DMS153 (cell line): ENCODE measurements at regions not wholly inside any gene's neighbourhood (a gene's known extent, or its start where the extent isn't known, plus 50 kb on each side); places are given as distances from the start of the nearest gene placed in this dataset.

ENCODE experiments used
- DNase-seq: peaks from one replicate; lab custom pipeline; 2025; lab: John Stamatoyannopoulos, UW

DNA sequence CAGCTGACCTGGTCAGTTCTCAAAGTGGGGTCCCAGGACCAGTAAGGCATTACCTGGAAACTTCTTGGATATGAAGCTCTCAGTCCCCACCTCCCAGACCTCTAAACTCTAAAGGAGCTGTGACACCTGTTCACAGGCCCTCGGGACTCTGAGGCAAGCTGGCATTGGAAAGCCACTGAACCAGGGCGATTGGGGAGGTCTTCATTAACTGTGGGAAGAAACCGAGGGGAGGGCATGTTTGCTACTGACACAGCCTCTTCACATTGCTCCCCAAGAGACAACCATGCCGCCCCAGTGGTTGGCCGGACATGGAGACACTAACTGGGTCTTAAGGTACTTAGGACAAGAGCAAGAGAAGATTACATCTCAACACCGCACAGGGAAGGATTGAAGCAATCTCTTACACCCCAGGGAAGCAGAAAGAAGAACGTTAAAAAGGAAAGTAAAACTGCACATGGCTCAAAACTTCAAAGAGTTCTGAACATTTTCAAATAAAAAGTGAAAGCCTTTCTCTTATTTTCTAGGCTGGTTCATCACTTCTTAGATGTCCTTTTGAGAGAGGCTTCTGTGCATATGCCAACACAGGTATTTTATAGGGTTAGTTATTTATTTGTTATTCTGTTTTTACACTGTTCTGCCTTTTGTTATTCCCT lies 210.0 kb upstream of the CST7 start:
- DNase-seq, result no peak

DNA sequence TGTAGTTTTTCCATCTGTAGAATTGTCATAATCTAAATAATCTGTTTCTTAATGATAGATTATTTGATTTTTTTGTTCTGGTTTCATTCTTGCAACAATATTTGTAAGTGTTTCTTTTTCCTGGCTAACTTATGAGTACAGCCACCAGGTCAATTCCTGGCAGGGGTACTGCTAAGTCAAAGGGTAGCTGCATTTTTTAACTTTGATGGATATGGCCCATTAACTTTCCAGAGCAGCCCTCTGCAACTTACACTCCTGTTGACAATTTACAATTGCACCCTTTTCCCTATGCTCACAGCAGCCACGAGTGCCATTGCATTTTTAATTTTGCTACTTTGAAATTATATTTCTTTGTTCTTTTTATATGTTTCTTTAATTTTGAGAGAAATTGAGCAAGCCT lies 209.3 kb upstream of the CST7 start:
- no peak for DNase-seq

DNA sequence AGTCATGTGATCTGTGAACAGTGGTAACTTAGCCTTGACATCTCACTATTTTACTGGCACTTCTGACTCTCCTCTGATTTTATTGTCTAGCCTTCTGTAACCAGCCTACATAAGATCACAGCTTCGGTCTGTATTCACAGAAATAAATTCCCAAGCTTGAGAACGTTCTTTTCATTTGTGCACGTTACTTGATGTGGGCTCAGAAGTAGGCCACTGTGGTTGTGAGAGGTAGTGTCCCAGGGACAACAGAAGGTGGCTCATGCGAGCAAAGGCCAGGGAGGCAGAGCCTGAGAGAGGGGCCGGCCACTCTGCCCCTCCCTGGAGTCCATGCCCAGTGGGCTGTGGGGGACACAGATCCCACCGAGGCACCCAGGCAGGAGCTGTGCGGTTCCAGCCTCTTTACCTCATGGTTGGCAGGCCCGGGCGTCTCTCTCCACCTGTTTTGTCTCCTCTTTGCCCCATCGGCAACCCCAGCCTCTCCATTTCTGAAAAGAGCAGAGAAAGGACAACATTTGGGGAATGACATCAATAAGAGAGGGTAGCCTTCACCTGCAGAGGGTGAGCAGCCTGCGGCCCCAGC lies 207.5 kb upstream of the CST7 start:
- DNase-seq, result no peak

DNA sequence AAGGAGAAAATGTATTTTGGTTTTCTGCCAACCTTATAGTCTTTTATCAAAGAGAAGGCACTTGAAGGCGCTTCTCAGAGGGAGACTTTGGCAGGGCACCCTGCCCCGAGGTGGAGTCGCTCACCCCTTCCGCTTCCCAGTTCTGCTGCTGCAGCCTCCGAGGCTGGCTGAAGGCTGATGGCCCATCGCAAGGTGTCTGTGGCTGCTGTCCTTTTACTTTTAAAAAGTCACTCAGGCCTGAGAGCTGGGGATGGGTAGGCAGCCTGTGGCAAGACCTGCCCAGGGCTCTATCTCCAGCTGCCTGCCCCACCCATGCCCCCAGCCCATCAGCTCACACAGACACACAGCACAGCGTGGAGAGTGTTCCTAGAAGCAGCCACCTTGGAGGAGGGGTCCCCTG lies 206.6 kb upstream of the CST7 start:
- no peak for DNase-seq

DNA sequence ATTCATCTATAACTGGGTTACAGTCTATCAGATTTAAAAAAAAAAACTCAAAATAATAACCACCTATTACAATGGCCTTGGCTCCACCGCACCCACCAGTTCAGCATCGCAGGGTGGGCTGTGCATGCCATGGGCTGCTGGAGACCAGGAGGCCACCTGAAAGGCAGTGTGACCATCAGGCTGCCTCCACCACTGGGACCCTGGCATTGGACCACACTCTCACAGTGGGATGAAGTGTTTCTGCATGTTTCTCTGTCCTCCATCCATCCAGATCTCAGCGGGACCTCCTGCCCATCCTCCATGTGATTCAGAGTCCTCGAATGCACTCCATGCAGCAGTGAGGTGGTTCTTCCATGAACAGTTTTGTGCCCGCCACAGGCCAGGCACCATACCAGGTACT lies 206.1 kb upstream of the CST7 start:
- DNase-seq, result no peak

DNA sequence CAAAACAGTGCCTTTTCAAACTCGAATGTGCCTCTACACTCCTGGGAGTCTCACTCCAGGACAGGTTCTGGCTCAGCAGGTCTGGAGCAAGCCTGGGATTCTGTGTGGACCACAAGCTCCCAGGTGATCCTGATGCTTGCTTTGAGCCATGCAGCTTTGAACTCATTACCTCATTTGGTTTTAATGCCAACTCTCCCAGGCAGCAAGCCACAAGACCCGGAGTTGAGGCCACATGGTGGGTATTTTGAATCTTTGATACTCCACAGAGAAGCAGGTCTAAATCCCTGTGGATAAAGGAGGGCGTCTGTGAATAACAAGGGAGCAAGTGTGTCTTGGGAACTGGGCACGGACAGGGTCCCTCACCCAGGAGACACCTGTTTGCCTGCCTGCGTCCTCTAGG lies 205.4 kb upstream of the CST7 start:
- no peak for DNase-seq

DNA sequence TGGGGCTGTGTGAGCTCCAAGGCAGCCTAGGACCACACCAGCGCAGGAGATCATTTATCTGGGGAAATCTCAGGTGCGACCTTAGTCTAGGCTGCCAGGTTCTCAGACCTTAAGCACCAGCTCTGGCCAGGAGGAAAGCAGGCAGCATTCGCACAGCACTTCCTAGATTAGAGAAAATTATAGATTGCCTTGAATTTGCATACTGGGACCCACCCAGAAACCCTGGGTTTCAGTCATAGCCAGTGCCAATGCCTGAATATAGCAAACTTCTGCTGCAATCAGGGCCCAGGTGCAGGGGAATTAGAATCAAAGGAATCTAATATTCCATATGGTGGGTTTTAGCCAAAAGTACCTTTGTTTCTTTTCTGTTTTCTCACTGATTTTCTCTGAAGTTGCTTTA lies 204.3 kb upstream of the CST7 start:
- DNase-seq, result no peak

DNA sequence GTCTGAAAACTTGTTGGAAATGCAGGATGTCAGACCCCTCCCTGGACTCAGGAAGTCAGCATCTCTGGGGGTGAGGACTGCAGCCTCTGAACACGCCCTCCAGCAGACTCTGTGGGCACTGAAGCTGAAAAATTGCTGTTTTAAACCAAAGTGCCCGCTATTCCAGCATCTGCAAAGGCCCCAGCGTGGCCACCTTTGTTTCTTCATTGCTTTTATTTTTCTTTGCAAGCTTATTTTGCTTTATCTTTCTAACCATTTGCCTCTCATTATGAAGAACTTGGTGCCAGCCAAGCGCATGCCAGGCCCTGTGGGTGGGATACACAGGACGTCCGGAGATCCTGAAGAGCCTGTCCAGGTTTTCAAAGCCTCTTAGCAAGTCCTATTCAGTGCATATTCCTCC lies 203.9 kb upstream of the CST7 start:
- DNase-seq, result no peak

DNA sequence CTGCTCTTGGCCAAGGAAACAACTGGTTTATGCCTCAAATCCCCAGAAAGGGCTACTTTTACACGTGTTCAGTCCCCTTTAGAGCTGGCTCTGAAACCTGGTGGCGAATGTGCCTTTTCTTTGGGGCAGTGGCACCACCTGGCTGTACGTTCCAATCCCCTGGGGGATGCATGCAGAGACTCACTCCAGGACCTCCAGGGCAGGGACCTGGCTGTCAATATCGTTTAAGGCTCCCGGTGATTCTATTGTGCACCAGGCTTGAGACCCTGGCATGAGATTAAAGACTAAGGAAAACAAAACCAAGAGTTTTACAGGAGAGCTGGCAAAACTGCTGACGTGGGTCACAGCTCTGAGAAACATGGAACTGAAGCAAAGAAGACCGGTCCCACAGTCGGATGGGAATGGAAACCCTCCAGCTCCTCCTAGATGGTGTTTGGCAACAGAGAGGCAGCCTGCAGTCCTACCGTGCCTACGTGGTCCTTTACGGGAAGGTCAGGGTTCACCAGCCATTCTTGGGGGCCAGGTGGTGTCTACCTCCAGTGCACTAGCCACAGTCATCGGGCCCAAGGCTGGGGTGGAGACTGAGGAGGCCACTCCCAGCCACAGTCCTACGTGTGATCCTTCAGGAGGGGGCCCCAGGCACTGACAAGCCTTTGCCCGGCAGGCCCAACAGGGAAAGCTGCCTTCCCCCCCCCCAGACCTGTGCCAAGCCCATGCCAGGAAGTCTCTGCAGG lies 203.3 kb upstream of the CST7 start:
- DNase-seq, result no peak

DNA sequence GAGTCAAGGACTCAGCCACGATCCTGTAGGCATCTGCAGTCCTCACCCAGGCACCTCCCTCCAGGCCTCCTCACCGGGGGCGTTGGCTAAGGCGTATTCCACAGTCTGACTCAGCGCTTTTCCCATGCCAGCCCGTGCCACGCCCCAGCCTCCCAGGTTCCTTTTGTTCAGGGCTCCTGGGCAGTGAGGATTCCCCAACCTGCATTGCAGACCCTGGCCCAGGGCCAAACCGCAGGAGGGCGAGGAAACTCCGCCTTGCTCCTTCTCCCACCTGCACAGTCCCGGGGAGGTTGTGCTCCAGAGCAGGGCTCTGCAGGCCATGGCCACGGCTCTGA lies 202.8 kb upstream of the CST7 start:
- peak; percentile 85 for DNase-seq

DNA sequence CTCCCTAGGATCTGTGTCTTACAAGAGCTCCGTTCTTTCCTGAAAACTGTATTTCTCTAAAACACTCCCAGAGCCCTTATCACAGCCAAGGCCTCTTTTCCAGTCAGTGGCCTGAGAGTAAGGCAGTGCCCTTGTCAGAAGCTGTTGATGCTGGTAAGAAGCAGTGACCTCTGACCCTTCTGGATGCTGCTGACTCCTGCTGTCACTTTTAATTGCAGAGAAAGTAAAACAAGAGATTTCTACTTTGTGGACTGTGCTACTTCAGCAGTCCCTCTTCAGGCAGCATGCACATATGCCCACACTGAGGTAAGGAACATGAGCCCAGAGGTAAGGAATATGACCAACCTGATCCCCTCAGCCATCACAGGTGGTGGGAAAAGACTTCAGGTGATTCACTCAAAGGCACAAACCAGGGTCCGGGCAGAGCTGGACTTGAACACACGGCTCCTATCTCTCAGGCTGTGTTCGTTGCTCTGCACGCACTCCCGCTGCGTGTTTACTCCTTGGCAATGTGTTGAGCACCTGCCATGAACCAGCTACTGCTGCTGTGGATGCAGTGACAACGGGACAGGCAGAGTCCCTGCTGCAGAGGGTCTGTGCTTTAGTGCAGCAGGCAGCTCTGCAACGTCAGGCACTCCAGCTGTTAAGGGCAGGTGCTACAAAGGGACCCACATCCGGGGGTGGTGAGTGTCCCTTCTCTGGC lies 201.9 kb upstream of the CST7 start:
- no peak for DNase-seq

DNA sequence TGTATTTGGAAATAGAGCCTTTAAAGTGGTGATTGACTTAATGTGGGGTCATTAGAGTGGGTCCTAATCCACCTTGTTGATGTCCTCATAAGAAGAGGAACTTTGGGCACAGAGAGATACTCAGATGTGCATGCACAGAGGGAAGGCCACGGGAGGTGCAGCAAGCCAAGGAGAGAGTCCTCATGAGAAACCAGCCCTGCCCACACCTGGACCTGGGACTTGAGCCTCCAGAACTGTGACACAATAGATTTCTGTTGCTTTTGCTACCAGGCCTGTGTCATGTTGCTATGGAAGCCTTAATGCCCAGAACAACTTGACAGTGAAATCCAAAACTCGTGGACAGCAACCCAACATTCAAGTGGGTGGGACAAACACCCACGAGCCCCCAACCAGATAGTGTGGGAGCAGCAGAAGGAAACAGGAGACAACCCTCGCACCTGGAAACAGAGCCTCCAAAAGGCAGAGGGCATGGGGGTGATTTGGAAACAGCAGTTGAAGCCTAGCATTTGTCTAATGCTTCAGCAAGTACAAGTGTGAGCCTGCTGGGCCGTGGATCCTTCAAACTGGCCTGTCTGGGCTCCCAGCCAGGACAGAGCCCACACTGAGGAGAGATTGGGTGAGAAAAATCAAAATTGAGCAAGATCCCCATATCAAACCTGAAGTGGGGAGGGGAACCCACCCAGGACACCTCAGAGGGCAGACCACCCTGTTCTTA lies 201.0 kb upstream of the CST7 start:
- no peak for DNase-seq

DNA sequence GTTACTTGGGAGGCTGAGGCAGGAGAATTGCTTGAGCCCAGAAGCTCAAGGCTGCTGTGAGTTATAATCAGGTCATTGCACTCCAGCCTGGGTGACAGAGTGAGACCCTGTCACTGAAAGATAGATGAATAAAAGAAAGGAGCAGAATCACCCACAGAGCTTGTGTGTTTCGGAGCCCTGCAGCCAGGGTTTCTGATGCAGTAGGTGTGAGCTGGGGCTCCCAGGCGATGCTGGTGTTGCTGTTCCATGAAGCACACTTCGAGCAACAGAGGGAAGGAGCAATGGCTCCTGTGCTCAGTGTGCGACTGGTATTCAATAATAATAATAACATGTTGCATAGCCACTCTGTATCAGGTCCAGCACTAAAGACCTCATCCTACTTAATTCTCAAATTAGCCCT lies 197.5 kb upstream of the CST7 start:
- no peak for DNase-seq

DNA sequence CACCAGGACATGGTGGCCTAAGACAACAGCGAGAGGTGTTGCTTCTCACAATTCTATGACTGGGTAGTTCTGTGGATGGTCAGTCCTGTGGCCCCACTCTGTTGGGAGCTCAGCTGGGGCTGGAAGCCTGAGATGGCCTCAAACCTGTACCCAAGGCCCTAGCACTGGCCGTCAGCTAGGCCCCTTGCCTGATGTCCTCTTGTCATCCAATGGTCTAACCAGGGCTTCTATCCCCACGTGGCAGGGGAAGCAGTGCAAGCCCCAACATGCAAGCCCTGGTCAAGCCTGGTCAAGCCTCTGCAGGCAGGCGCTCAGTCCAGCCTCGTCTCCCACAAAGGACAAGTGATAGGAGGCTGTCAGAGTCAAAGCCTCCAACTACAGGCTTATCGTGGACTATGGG lies 196.5 kb upstream of the CST7 start:
- DNase-seq, result no peak

DNA sequence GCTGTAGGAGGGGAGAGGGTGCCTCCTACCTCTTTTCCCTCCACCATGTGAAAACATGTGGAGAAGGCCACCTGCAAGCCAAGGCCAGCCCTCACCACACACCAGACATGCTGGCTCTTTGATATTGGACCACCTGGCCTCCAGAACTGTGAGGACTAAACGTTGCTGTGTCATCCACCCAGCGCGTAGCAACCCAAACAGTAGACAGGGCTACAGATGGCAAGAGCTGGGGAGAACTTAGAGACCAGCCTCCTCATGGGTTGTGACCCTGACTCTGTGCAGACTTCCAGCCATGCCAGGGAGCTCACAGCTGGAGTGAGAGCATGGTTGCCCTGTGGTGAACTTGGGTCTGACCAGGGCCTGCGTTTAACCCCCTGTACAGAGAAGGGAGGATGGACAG lies 195.9 kb upstream of the CST7 start:
- no peak for DNase-seq

DNA sequence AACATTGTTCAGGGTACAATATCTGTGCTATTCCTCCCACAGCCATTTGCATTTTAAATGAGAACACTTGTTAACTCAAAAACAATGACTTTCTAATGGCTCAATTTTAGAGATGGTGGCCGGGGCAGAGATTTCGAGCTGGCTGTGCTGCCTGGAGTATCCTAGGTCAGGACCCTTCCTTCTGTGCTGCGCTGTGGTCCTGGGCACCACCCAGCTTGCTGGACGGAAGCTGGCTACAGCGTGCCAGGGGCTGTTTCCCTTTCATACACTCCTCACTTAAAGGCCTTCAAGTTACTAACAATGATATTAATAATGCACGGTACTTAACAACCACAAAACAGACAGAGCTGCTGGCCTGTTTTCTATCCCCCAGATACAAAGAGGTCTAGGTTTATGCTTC lies 194.4 kb upstream of the CST7 start:
- DNase-seq, result no peak

DNA sequence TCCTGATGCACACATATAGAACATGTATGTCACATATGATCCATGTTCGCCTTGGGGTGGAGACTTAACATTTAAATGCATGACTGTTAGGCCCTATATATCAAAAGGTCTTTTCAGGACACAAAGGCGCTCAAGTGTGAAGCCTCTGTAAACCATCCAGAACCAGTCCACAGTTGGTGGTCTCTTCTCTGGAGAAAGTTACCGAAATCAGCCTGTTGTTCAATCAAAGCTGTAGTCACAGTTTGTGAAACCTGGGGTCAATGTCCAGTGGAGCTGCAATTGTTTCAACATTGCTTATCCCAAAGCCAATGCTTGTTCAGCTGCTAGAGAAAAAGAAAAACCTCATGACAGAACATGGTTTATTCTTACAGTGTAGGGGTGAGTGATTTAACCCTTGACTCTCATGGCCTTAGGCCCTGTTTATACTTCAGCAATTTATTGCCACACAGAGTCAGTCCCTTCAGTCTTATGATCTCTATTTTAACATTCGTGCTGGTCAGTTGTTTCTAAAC lies 193.6 kb upstream of the CST7 start:
- no peak for DNase-seq

DNA sequence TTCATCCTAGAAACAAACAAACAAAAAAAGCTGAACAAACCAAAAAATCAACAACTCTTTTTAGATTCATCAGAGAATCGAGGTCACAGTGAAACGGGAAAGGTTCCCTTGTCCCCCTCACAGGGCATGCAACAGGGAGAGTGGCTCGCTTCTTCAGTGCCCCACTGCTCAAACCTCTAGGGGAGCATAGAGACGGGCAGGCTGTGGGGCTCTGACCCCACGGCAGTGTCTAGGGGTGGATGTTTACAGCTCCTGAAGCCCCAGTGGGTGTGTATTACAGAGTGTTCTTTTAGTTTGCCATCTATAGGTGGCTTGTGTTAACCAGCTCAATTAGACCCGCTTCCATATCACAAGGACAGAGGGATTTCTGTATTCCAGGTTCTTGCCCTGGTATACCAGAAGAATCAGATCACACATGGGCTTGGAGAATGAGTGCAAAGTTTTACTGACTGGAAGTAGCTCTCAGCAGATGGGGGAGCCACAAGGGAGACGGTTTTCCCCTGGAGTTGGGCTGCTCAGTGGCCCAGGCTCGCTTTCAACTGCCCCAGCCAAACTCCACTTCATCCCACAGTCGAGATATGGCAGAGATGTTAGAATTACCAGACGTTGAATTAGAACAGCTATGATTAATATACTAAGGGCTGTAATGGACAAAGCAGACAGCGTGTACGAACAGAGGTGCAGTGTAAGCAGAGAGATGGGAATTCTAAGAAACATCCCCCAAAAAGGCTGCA lies 192.6 kb upstream of the CST7 start:
- no peak for DNase-seq

DNA sequence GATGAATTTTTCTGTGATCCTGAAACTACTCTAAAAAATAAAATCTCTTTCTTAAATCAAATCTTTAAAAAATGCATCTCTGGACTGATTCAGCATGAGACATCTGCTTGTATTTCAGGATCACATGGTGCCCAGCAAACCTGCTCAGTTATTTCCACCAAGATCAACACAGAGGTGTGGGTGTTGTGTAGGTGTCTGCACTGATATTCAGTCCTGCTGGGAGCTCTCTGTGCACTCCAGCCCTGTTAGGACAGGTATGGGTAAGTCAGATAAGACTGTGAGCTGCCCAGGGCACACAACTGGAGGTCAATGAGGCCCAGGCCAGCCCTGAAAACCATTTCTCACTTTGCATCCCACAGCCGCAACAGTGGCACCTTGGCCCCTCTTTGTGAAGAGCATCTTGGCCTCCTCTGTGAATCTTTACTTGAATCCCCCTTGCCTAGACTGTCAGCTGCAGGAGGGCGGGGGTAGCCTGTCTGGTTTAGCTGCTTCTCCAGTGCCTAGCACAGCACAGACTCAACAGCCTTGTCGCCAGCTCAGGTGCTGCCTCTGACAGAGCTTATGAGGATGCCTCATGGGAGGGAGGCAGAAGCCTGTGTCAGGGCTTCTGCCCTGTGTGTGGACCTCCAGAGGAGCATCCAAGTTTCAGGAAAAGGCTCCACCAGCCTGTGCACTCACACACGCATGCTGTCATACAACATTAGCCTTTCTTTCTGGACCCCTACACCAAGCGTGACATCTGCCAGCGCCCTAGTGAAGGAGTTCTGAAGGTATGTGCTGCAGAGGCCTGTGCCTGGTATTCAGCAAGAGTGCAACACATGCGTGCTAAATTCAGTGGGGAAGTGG lies 187.6 kb upstream of the CST7 start:
- no peak for DNase-seq

DNA sequence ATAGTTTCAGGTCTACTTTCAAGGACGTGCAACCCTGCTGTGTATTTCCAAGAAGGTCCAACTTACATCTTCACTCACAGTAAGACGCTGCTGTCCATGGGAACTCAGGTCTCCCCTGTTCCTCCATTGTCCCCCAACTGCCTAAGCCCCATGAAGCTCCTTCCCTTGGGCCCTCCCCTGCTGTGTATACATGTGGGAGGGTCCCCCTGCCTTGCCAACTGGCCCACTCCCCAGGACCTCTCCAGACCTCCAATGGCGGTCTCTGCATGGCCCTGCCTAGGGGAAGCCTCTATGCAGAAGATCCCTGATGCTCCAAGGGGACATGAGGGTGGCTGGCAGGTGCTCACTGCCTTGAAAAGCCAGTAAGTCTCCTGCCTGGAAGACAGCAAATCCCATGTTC lies 186.7 kb upstream of the CST7 start:
- no peak for DNase-seq
